ENCODE measurements at regions not wholly inside any gene's neighbourhood (a gene's known extent, or its start where the extent isn't known, plus 50 kb on each side); places are given as distances from the start of the nearest gene placed in this dataset.
A peak's percentile ranks its signal among the peaks of the same experiment; 100 is the strongest.

DNA sequence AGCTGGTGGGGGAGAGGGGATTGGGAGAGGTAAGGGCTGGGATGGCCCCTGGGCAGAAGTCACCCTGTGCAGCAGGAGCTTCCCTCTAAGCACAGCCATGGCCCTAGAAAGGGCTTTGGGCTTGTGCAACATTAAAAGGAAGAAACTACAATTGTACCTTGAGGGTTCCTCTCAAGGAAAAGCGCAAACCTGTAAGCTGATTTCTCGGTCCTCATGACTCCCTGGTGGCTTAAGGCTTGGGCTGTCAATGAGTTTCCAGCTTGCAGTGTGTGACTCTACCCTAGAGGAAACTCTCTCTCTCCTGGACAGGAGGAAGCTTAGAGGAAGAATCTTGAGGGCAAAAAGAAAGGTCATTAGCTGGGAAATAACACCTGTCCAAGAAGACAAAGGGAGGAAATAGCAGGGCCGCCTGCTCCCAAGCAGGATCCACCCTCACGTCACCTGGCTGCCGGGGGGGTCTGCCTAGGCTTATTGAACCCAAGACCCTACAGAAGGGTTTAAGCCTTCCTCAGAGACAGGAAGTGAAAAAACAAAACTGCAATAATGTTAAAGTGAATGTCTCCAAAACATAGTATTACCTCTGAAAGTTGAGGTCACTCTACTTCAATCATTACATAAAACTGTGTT, 112.5 kb downstream of the WDR11 start:
- Mint-ChIP-seq H3K36me3 (ENCODE audit: low read depth) (no peaks in the 10 kb centered on the region; the same call in 2 of the 3 replicates), H3K27ac (no peak overlapping the region), H3K4me3 (no peak overlapping the region), H3K4me1 (peaks cover 15% of the 10 kb centered on the region; the same call in 2 of the 3 replicates), H3K27me3 (ENCODE audit: insufficient read depth, low read depth, poor library complexity) (no peaks in the 10 kb centered on the region), H3K9me3 (no peaks in the 10 kb centered on the region; the same call in 2 of the 3 replicates)
- no peak overlapping the region for H3K27ac ChIP-seq (ENCODE audit: low read depth)
- ATAC-seq (no peak), DNase-seq (ENCODE audit: low spot score) (peak; percentile 17)
- H3K4me3 ChIP-seq: no peak overlapping the region
- TF ChIP-seq JUNB (IDR thresholded peaks at IDR 0.05; ENCODE audit: unreplicated experiment) (no peak), ZNF462 (CRISPR knock-in tag; IDR thresholded peaks at IDR 0.05) (no peak), CREB1 (CRISPR knock-in tag; IDR thresholded peaks at IDR 0.05; ENCODE audit: low read depth) (no peak)
- H3K27me3 ChIP-seq (ENCODE audit: insufficient read depth): no peaks in the 10 kb centered on the region
- H3K4me2 ChIP-seq: peak overlapping the region; percentile 31; the same call in 1 of the 2 replicates
- H3K9me2 ChIP-seq (ENCODE audit: insufficient read depth): no peaks in the 10 kb centered on the region
- peaks cover 15% of the 10 kb centered on the region for H3K4me1 ChIP-seq (ENCODE audit: insufficient read depth)
- H3F3A ChIP-seq (replicated peaks; ENCODE audit: low read depth): no peaks in the 10 kb centered on the region
- no peaks in the 10 kb centered on the region for H3K36me3 ChIP-seq (ENCODE audit: insufficient read depth)
- H4K20me1 ChIP-seq (replicated peaks; ENCODE audit: insufficient read depth): no peaks in the 10 kb centered on the region
- peak overlapping the region; percentile 66 for H2AFZ ChIP-seq
- no peaks in the 10 kb centered on the region for H3K79me2 ChIP-seq (replicated peaks; ENCODE audit: insufficient read depth)

GRCh38 chr10:120966657-120967045, 115.5 kb downstream of the WDR11 start:
- Mint-ChIP-seq H3K4me3 (no peak overlapping the region), H3K4me1 (peaks cover 20% of the 10 kb centered on the region; the same call in 2 of the 3 replicates)
- no peak overlapping the region for H3K27ac ChIP-seq (ENCODE audit: low read depth)
- TF ChIP-seq STAT1 (IDR thresholded peaks at IDR 0.05; ENCODE audit: unreplicated experiment): no peak
- no peak for TF ChIP-seq CREB1 (CRISPR knock-in tag; IDR thresholded peaks at IDR 0.05; ENCODE audit: low read depth)
- TF ChIP-seq ZNF114 (CRISPR knock-in tag; IDR thresholded peaks at IDR 0.05): no peak
- no peak for TF ChIP-seq CTCF (conservative IDR thresholded peaks at IDR 0.05; ENCODE audit: low read depth in 2 of 2)
- TF ChIP-seq EZH2phosphoT487 (IDR thresholded peaks at IDR 0.05; ENCODE audit: unreplicated experiment): no peak
- no peak for TF ChIP-seq JUNB (IDR thresholded peaks at IDR 0.05; ENCODE audit: unreplicated experiment)
- TF ChIP-seq REST (IDR thresholded peaks at IDR 0.05; ENCODE audit: unreplicated experiment): no peak
- TF ChIP-seq EZH2 (IDR thresholded peaks at IDR 0.05; ENCODE audit: low read depth, unreplicated experiment): no peak

More at GRCh38 chr10:120966657-120967045, 115.5 kb downstream of the WDR11 start:
- Mint-ChIP-seq H3K9me3 (no peaks in the 10 kb centered on the region; the same call in 2 of the 3 replicates), H3K27me3 (ENCODE audit: insufficient read depth, low read depth, poor library complexity) (no peaks in the 10 kb centered on the region), H3K36me3 (ENCODE audit: low read depth) (no peaks in the 10 kb centered on the region; the same call in 2 of the 3 replicates), H3K27ac (no peak overlapping the region)
- no peaks in the 10 kb centered on the region for H4K20me1 ChIP-seq (replicated peaks; ENCODE audit: insufficient read depth)
- no peaks in the 10 kb centered on the region for H3K36me3 ChIP-seq (ENCODE audit: insufficient read depth)
- no peak overlapping the region for H2AFZ ChIP-seq
- no peak for ATAC-seq
- H3K27me3 ChIP-seq (ENCODE audit: insufficient read depth): no peaks in the 10 kb centered on the region
- no peak overlapping the region for H3K4me2 ChIP-seq
- H3K79me2 ChIP-seq (replicated peaks; ENCODE audit: insufficient read depth): no peaks in the 10 kb centered on the region
- no peaks in the 10 kb centered on the region for H3F3A ChIP-seq (replicated peaks; ENCODE audit: low read depth)
- H3K4me1 ChIP-seq (ENCODE audit: insufficient read depth): peaks cover 15% of the 10 kb centered on the region
- no peak overlapping the region for H3K4me3 ChIP-seq
- DNase-seq (ENCODE audit: low spot score): no peak
- peaks cover 12% of the 10 kb centered on the region; the same call in 1 of the 2 replicates for H3K9me2 ChIP-seq (ENCODE audit: insufficient read depth)

Measured in GM23338 (cell line).